ENCODE measurements at regions not wholly inside any gene's neighbourhood (a gene's known extent, or its start where the extent isn't known, plus 50 kb on each side); places are given as distances from the start of the nearest gene placed in this dataset.
"Not testable (repeated sequence)": the region's sequence is repeated elsewhere in the genome, so short reads cannot be mapped to it uniquely, and the experiment has no call there.

- Histone ChIP-seq H3K36me3 (replicated peaks) (no peaks in the 10 kb centered on the region), H3K4me1 (no peaks in the 10 kb centered on the region), H3K27me3 (ENCODE audit: low read depth) (no peaks in the 10 kb centered on the region), H3K9me3 (no peaks in the 10 kb centered on the region), H3K4me3 (no peak overlapping the region)
- in situ Hi-C loops (cut with MboI; ENCODE audit: low sequenced_read_pairs), result loop anchor here (5.0 to 25.0 kb wide), 2 partner anchors 694 to 1014 kb away; no protein-coding TSS in a partner anchor
- no peak for DNase-seq (ENCODE audit: low spot score in 2 of 2)
These were observed 157.1 kb downstream of the PTPRU start for GRCh38 chr1:29393451-29393826.

DNA sequence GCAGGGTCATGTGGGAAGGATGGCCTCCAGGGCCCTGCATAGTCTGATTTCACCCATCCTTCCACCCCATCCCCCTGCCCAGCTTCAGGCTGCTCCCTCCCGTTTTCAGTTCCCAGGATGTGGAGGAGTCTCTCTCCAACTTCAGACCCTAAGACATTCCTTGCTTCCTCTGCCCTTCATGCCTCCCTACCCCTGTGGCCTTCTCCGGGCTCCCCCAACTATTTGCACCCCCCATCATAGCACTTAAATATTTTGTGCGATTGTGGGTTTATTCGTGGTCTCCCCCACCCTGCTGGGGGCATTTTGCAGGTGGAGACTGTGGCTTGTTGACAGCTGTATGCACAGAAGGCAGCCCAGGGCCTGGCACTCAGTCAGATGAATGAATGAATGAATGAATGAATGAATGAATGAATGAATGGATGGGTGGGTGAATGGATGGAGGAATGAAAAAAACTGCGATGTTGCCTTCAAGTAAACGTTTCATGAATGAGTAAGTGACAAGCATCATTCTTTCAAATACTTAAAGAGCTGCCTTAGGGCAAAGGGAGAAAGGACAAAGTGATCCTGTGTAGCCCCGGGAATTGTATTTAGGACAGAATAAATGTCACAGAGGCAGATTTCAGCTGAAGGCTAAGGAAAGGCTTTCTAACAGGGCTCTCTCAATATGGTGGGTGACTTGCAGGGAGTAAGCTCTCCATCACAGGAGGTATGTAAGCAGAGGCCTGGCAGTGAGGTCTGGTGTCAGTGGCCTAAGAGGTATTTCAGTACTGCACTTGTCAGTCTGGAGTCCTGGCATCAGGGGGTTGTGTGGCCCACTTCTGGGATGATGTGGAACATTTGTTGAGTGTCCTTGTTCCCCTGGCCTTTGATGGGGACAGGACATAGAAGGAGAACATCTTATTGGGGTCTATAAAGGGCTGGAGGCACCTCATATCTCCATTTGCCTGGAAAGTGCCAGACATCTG lies 156.4 kb downstream of the PTPRU start:
- in situ Hi-C loops (cut with MboI; ENCODE audit: low sequenced_read_pairs), result loop anchor here (5.0 to 25.0 kb wide), 2 partner anchors 695 to 1015 kb away; no protein-coding TSS in a partner anchor
- no peaks in the 10 kb centered on the region for H3K36me3 ChIP-seq (replicated peaks)
- no peaks in the 10 kb centered on the region for H3K4me1 ChIP-seq
- no peak overlapping the region for H3K4me3 ChIP-seq
- DNase-seq (ENCODE audit: low spot score in 2 of 2), result no peak
- no peaks in the 10 kb centered on the region for H3K27me3 ChIP-seq (ENCODE audit: low read depth)
- H3K9me3 ChIP-seq, result no peaks in the 10 kb centered on the region

GRCh38 chr1:29392036-29392435 lies 155.7 kb downstream of the PTPRU start:
- no peaks in the 10 kb centered on the region for H3K4me1 ChIP-seq

DNA sequence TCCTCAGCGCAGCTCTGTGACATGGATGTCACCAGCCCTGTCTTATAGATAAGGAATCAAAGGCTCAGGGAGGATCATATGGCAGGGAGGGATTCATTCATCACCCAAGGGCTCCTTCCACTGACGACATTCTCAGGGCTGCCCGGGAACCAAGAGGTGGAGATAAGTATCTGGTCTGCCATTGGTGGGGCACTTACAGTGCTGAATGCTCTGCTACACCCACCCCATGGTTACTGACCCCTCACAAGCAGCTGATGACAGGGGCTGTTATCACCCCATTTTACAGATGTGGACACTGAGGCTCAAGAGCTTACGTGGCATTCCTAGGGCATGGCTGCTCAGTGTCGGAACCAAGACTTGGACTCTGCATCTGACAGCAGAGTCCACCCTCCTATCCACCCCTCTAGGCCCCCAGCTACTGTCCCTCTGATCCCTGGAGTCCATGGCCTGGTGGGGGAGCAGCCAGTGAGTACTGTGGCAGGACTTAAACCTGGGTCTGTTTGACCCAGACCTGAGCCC lies 155.1 kb downstream of the PTPRU start:
- Histone ChIP-seq H3K9me3 (no peaks in the 10 kb centered on the region), H3K27me3 (ENCODE audit: low read depth) (no peaks in the 10 kb centered on the region), H3K36me3 (replicated peaks) (no peaks in the 10 kb centered on the region), H3K4me1 (no peaks in the 10 kb centered on the region), H3K4me3 (no peak overlapping the region)
- no peak for DNase-seq (ENCODE audit: low spot score in 2 of 2)
- in situ Hi-C loops (cut with MboI; ENCODE audit: low sequenced_read_pairs), result loop anchor here (5.0 to 25.0 kb wide), 2 partner anchors 696 to 1016 kb away; no protein-coding TSS in a partner anchor

More at GRCh38 chr1:29392036-29392435, 155.7 kb downstream of the PTPRU start:
- in situ Hi-C loops (cut with MboI; ENCODE audit: low sequenced_read_pairs), result loop anchor here (5.0 to 25.0 kb wide), 2 partner anchors 695 to 1015 kb away; no protein-coding TSS in a partner anchor
- Histone ChIP-seq H3K9me3 (no peaks in the 10 kb centered on the region), H3K36me3 (replicated peaks) (no peaks in the 10 kb centered on the region), H3K27me3 (ENCODE audit: low read depth) (no peaks in the 10 kb centered on the region), H3K4me3 (no peak overlapping the region)
- no peak for DNase-seq (ENCODE audit: low spot score in 2 of 2)

GRCh38 chr1:29390491-29391361 lies 154.4 kb downstream of the PTPRU start:
- Histone ChIP-seq H3K4me1 (no peaks in the 10 kb centered on the region; the same call in 1 of the 2 replicates), H3K27me3 (ENCODE audit: low read depth) (peaks cover 2% of the 10 kb centered on the region; the same call in 1 of the 2 replicates), H3K36me3 (replicated peaks) (no peaks in the 10 kb centered on the region), H3K9me3 (no peaks in the 10 kb centered on the region), H3K4me3 (no peak overlapping the region)
- in situ Hi-C loops (cut with MboI; ENCODE audit: low sequenced_read_pairs), result loop anchor here (5.0 to 25.0 kb wide), 2 partner anchors 697 to 1017 kb away; no protein-coding TSS in a partner anchor
- DNase-seq (ENCODE audit: low spot score in 2 of 2), result no peak

GRCh38 chr1:29390075-29390474 lies 153.8 kb downstream of the PTPRU start:
- in situ Hi-C loops (cut with MboI; ENCODE audit: low sequenced_read_pairs), result loop anchor here (5.0 to 25.0 kb wide), 2 partner anchors 697 to 1017 kb away; no protein-coding TSS in a partner anchor

GRCh38 chr1:29389533-29390041 lies 153.3 kb downstream of the PTPRU start:
- H3K27me3 ChIP-seq (ENCODE audit: low read depth), result peaks cover 2% of the 10 kb centered on the region; the same call in 1 of the 2 replicates
- no peaks in the 10 kb centered on the region for H3K9me3 ChIP-seq
- in situ Hi-C loops (cut with MboI; ENCODE audit: low sequenced_read_pairs), result loop anchor here (5.0 to 25.0 kb wide), 2 partner anchors 698 to 1018 kb away; no protein-coding TSS in a partner anchor
- H3K4me1 ChIP-seq, result no peaks in the 10 kb centered on the region; the same call in 1 of the 2 replicates
- no peak for DNase-seq (ENCODE audit: low spot score in 2 of 2)
- no peak overlapping the region for H3K4me3 ChIP-seq
- H3K36me3 ChIP-seq (replicated peaks), result no peaks in the 10 kb centered on the region

More at GRCh38 chr1:29390075-29390474, 153.8 kb downstream of the PTPRU start:
- H3K36me3 ChIP-seq (replicated peaks), result no peaks in the 10 kb centered on the region
- no peak for DNase-seq (ENCODE audit: low spot score in 2 of 2)
- H3K4me1 ChIP-seq, result no peaks in the 10 kb centered on the region; the same call in 1 of the 2 replicates
- peaks cover 2% of the 10 kb centered on the region; the same call in 1 of the 2 replicates for H3K27me3 ChIP-seq (ENCODE audit: low read depth)
- H3K4me3 ChIP-seq, result no peak overlapping the region
- H3K9me3 ChIP-seq, result no peaks in the 10 kb centered on the region

DNA sequence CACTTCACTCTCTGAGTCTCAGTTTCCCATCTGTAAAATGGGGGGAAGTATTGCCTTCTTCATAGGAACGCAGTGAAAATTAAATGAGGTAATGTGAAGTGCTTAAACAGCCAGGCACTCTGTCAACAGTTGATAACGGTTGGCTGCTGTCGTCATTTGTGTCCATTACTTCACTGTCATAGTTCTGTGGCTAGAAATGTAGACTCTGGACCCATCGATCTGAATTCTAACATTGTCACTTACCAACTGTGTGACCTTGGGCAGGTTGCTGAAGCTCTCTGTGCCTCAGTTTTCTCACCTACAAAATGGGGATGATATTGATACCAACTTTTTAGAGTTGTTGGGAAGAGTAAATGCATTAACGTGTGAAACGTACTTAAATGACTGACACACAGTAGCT lies 152.6 kb downstream of the PTPRU start:
- in situ Hi-C loops (cut with MboI; ENCODE audit: low sequenced_read_pairs), result loop anchor here (25.0 kb wide), 1 partner anchor 698 kb away; no protein-coding TSS in a partner anchor
- Histone ChIP-seq H3K27me3 (ENCODE audit: low read depth) (peaks cover 2% of the 10 kb centered on the region; the same call in 1 of the 2 replicates), H3K36me3 (replicated peaks) (no peaks in the 10 kb centered on the region), H3K9me3 (no peaks in the 10 kb centered on the region), H3K4me3 (no peak overlapping the region), H3K4me1 (no peaks in the 10 kb centered on the region; the same call in 1 of the 2 replicates)
- no peak for DNase-seq (ENCODE audit: low spot score in 2 of 2)

GRCh38 chr1:29388170-29388569 lies 151.8 kb downstream of the PTPRU start:
- H3K27me3 ChIP-seq (ENCODE audit: low read depth), result peaks cover 2% of the 10 kb centered on the region; the same call in 1 of the 2 replicates
- no peak for DNase-seq (ENCODE audit: low spot score in 2 of 2)
- no peaks in the 10 kb centered on the region for H3K9me3 ChIP-seq
- H3K4me3 ChIP-seq, result no peak overlapping the region
- in situ Hi-C loops (cut with MboI; ENCODE audit: low sequenced_read_pairs), result loop anchor here (25.0 kb wide), 1 partner anchor 699 kb away; no protein-coding TSS in a partner anchor
- H3K4me1 ChIP-seq, result no peaks in the 10 kb centered on the region; the same call in 1 of the 2 replicates
- no peaks in the 10 kb centered on the region for H3K36me3 ChIP-seq (replicated peaks)

DNA sequence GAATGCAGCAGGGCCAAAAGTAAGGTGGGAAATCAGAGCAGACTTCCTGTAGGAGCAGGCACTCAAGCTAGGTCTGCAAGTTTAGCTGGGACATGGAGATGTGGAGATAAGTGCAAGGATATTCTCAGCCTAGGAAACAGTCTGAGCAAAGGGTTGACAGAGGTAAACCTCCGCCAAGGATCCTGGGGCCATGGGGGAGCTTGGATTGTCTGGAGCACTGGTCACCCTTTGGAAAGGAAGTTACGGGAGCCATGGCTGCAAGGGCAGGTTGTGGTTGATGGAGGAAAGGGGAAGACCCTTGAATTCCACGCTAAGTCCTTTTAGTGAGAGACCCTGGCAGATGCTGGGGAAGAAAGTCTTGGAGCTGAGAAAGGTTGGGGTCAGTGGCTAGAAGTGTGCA lies 150.9 kb downstream of the PTPRU start:
- Histone ChIP-seq H3K27me3 (ENCODE audit: low read depth) (peaks cover 2% of the 10 kb centered on the region; the same call in 1 of the 2 replicates), H3K4me3 (no peak overlapping the region), H3K36me3 (replicated peaks) (no peaks in the 10 kb centered on the region), H3K9me3 (no peaks in the 10 kb centered on the region), H3K4me1 (no peaks in the 10 kb centered on the region; the same call in 1 of the 2 replicates)
- in situ Hi-C loops (cut with MboI; ENCODE audit: low sequenced_read_pairs), result loop anchor here (25.0 kb wide), 1 partner anchor 700 kb away; no protein-coding TSS in a partner anchor
- no peak for DNase-seq (ENCODE audit: low spot score in 2 of 2)

GRCh38 chr1:29386453-29386852 lies 150.1 kb downstream of the PTPRU start:
- H3K27me3 ChIP-seq (ENCODE audit: low read depth); H3K4me3 ChIP-seq; H3K9me3 ChIP-seq; DNase-seq (ENCODE audit: low spot score in 2 of 2); H3K36me3 ChIP-seq (replicated peaks); H3K4me1 ChIP-seq: not testable (repeated sequence)
- in situ Hi-C loops (cut with MboI; ENCODE audit: low sequenced_read_pairs), result loop anchor here (25.0 kb wide), 1 partner anchor 701 kb away; no protein-coding TSS in a partner anchor

GRCh38 chr1:29385966-29386365 lies 149.6 kb downstream of the PTPRU start:
- Histone ChIP-seq H3K36me3 (replicated peaks) (no peaks in the 10 kb centered on the region), H3K9me3 (no peaks in the 10 kb centered on the region), H3K4me3 (no peak overlapping the region), H3K27me3 (ENCODE audit: low read depth) (peaks cover 2% of the 10 kb centered on the region; the same call in 1 of the 2 replicates), H3K4me1 (no peaks in the 10 kb centered on the region; the same call in 1 of the 2 replicates)
- in situ Hi-C loops (cut with MboI; ENCODE audit: low sequenced_read_pairs), result loop anchor here (25.0 kb wide), 1 partner anchor 701 kb away; no protein-coding TSS in a partner anchor
- DNase-seq (ENCODE audit: low spot score in 2 of 2), result no peak

Data from HAP-1 (cell line).